ENCODE measurements at regions not wholly inside any gene's neighbourhood (a gene's known extent, or its start where the extent isn't known, plus 50 kb on each side); places are given as distances from the start of the nearest gene placed in this dataset.

GRCh38 chr10:47151920-47152319, 148.1 kb upstream of the GDF10 start:
- TF ChIP-seq CTCF (IDR thresholded peaks at IDR 0.05; ENCODE audit: low read depth, low read length) = no peak
- no peak overlapping the region for H3K4me3 ChIP-seq (ENCODE audit: low read depth, low read length)

- no peak overlapping the region for H3K4me3 ChIP-seq (ENCODE audit: low read depth, low read length)
- no peak; the same call in 1 of the 2 replicates for TF ChIP-seq CTCF (IDR thresholded peaks at IDR 0.05; ENCODE audit: low read depth, low read length)
Observed at GRCh38 chr10:47152861-47153349, 147.1 kb upstream of the GDF10 start.

- no peak overlapping the region for H3K4me3 ChIP-seq (ENCODE audit: low read depth, low read length)
- no peak for TF ChIP-seq CTCF (IDR thresholded peaks at IDR 0.05; ENCODE audit: low read depth, low read length)
Observed at GRCh38 chr10:47154762-47155161, 145.2 kb upstream of the GDF10 start.

- no peak for TF ChIP-seq CTCF (IDR thresholded peaks at IDR 0.05; ENCODE audit: low read depth, low read length)
- H3K4me3 ChIP-seq (ENCODE audit: low read depth, low read length) = no peak overlapping the region
Observed at GRCh38 chr10:47156873-47157272, 143.1 kb upstream of the GDF10 start.

GRCh38 chr10:47158116-47159071, 141.6 kb upstream of the GDF10 start:
- H3K4me3 ChIP-seq (ENCODE audit: low read depth, low read length) = no peak overlapping the region
- TF ChIP-seq CTCF (IDR thresholded peaks at IDR 0.05; ENCODE audit: low read depth, low read length) = no peak

GRCh38 chr10:47159361-47160260, 140.4 kb upstream of the GDF10 start:
- no peak overlapping the region for H3K4me3 ChIP-seq (ENCODE audit: low read depth, low read length)
- TF ChIP-seq CTCF (IDR thresholded peaks at IDR 0.05; ENCODE audit: low read depth, low read length) = no peak

Measured in WI38 (cell line).